ENCODE measurements at regions not wholly inside any gene's neighbourhood (a gene's known extent, or its start where the extent isn't known, plus 50 kb on each side); places are given as distances from the start of the nearest gene placed in this dataset.

GRCh38 chr9:10899509-10899908 is 286.7 kb upstream of the PTPRD start:
- no peak for TF ChIP-seq CTCF (IDR thresholded peaks at IDR 0.05; ENCODE audit: low read depth, low read length)
- no peak for DNase-seq (ENCODE audit: extremely low read depth, low read depth)

- TF ChIP-seq CTCF (IDR thresholded peaks at IDR 0.05; ENCODE audit: low read depth, low read length) = no peak
Observed at GRCh38 chr9:10903969-10904368, 291.2 kb upstream of the PTPRD start.

GRCh38 chr9:10910779-10911178 is 298.0 kb upstream of the PTPRD start:
- no peak for TF ChIP-seq CTCF (IDR thresholded peaks at IDR 0.05; ENCODE audit: low read depth, low read length)
- DNase-seq (ENCODE audit: extremely low read depth, low read depth) = no peak

More at GRCh38 chr9:10903969-10904368, 291.2 kb upstream of the PTPRD start:
- DNase-seq (ENCODE audit: extremely low read depth, low read depth) = no peak

GRCh38 chr9:10911373-10911772 is 298.6 kb upstream of the PTPRD start:
- no peak for TF ChIP-seq CTCF (IDR thresholded peaks at IDR 0.05; ENCODE audit: low read depth, low read length)
- DNase-seq (ENCODE audit: extremely low read depth, low read depth) = no peak

- DNase-seq (ENCODE audit: extremely low read depth, low read depth) = no peak
- no peak for TF ChIP-seq CTCF (IDR thresholded peaks at IDR 0.05; ENCODE audit: low read depth, low read length)
Observed at GRCh38 chr9:10917001-10917400, 304.2 kb upstream of the PTPRD start.

GRCh38 chr9:10921671-10922070 is 308.9 kb upstream of the PTPRD start:
- DNase-seq (ENCODE audit: extremely low read depth, low read depth) = no peak
- TF ChIP-seq CTCF (IDR thresholded peaks at IDR 0.05; ENCODE audit: low read depth, low read length) = no peak

- no peak for TF ChIP-seq CTCF (IDR thresholded peaks at IDR 0.05; ENCODE audit: low read depth, low read length)
- no peak for DNase-seq (ENCODE audit: extremely low read depth, low read depth)
Observed at GRCh38 chr9:10925896-10926295, 313.1 kb upstream of the PTPRD start.

Data from AG09319 (cell line).